ENCODE measurements at regions not wholly inside any gene's neighbourhood (a gene's known extent, or its start where the extent isn't known, plus 50 kb on each side); places are given as distances from the start of the nearest gene placed in this dataset.

DNA sequence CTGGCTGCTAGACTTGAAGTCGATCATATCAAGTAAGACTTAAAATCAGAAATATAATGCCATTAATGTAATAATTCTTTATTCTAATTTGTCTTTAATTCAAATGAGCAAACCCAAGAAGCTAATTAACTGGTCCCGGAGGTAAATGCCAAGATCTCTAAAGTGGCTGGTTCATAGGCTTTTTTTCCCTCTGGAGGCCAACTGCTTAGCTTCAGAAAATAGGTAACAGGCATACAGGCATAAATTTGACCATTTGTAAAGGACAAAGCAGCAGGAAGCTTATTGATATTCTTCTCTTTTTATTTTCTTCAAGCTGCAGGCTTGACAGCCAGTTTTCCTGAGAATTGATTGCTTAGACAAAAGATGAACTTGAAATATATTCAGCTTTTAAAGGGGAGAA, 158.6 kb upstream of the RAP2B start:
- H3K27ac ChIP-seq (ENCODE audit: low read depth, low read length): no peak overlapping the region
- H3K4me3 ChIP-seq (ENCODE audit: low read length in 3 of 3): no peak overlapping the region
- no peaks in the 10 kb centered on the region for H3K9me3 ChIP-seq (ENCODE audit: control insufficient read depth in 3 of 3, low read length in 3 of 3)
- H3K27me3 ChIP-seq (ENCODE audit: control insufficient read depth in 3 of 3, insufficient read depth in 3 of 3, low read length in 3 of 3): no peaks in the 10 kb centered on the region
- no peaks in the 10 kb centered on the region for H3K4me1 ChIP-seq (ENCODE audit: control insufficient read depth in 3 of 3, insufficient read depth in 3 of 3, low read length in 3 of 3)
- H3K36me3 ChIP-seq (ENCODE audit: control insufficient read depth in 3 of 3, insufficient read depth in 3 of 3, low read length in 3 of 3): no peaks in the 10 kb centered on the region
- H3K9ac ChIP-seq (ENCODE audit: low read depth in 1 of 3, low read length in 3 of 3): no peak overlapping the region

- Histone ChIP-seq H3K36me3 (ENCODE audit: control insufficient read depth in 3 of 3, insufficient read depth in 3 of 3, low read length in 3 of 3) (no peaks in the 10 kb centered on the region), H3K9ac (ENCODE audit: low read depth in 1 of 3, low read length in 3 of 3) (no peak overlapping the region), H3K4me1 (ENCODE audit: control insufficient read depth in 3 of 3, insufficient read depth in 3 of 3, low read length in 3 of 3) (no peaks in the 10 kb centered on the region), H3K4me3 (ENCODE audit: low read length in 3 of 3) (no peak overlapping the region), H3K27ac (ENCODE audit: low read depth, low read length) (no peak overlapping the region), H3K9me3 (ENCODE audit: control insufficient read depth in 3 of 3, low read length in 3 of 3) (no peaks in the 10 kb centered on the region), H3K27me3 (ENCODE audit: control insufficient read depth in 3 of 3, insufficient read depth in 3 of 3, low read length in 3 of 3) (no peaks in the 10 kb centered on the region)
These were observed 158.2 kb upstream of the RAP2B start for GRCh38 chr3:153003862-153004261.

DNA sequence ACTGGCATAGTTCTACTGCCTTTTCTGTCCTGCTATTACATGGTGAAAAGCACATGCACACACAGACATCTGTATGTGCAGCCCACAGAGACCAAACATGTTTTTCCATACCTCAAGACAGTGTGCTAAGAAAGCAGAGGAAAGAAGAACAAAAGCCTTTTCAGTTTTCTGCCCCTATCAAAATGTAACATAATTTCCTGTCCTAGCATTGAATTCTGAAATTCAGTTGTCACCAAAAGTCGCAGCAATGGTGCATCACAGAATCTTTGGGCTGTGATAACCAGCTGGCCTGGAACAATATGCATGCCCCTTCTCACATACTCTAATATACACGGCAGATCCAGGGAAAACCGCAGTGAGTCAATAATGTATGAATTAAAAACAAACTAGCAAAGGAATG, 153.8 kb upstream of the RAP2B start:
- Histone ChIP-seq H3K9ac (ENCODE audit: low read depth in 1 of 3, low read length in 3 of 3) (no peak overlapping the region), H3K27me3 (ENCODE audit: control insufficient read depth in 3 of 3, insufficient read depth in 3 of 3, low read length in 3 of 3) (no peaks in the 10 kb centered on the region), H3K27ac (ENCODE audit: low read depth, low read length) (no peak overlapping the region), H3K4me1 (ENCODE audit: control insufficient read depth in 3 of 3, insufficient read depth in 3 of 3, low read length in 3 of 3) (no peaks in the 10 kb centered on the region), H3K4me3 (ENCODE audit: low read length in 3 of 3) (no peak overlapping the region), H3K9me3 (ENCODE audit: control insufficient read depth in 3 of 3, low read length in 3 of 3) (no peaks in the 10 kb centered on the region), H3K36me3 (ENCODE audit: control insufficient read depth in 3 of 3, insufficient read depth in 3 of 3, low read length in 3 of 3) (no peaks in the 10 kb centered on the region)

DNA sequence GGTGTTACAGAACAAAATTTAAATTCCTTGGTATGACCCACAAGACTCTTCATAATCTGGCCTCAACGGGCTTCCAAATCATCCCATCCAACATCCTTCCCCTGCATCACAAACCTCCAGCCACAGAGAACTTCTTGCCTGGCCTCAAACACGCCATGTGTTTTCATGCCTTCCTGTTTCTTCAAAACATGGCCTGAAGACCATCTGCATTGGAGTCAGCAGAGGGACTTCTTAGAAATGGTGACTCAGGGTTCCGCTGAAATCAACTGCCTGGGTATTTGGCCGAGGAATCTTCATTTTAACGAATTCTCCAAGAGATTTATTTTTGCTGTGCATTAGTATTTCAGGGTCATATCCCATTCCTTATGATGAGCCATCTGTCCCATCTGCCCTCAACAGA, 138.1 kb upstream of the RAP2B start:
- Histone ChIP-seq H3K27ac (ENCODE audit: low read depth, low read length) (no peak overlapping the region), H3K36me3 (ENCODE audit: control insufficient read depth in 3 of 3, insufficient read depth in 3 of 3, low read length in 3 of 3) (no peaks in the 10 kb centered on the region), H3K4me1 (ENCODE audit: control insufficient read depth in 3 of 3, insufficient read depth in 3 of 3, low read length in 3 of 3) (no peaks in the 10 kb centered on the region), H3K4me3 (ENCODE audit: low read length in 3 of 3) (no peak overlapping the region), H3K9ac (ENCODE audit: low read depth in 1 of 3, low read length in 3 of 3) (no peak overlapping the region), H3K27me3 (ENCODE audit: control insufficient read depth in 3 of 3, insufficient read depth in 3 of 3, low read length in 3 of 3) (peaks cover 0 to 3% (median 2%) of the 10 kb centered on the region in 3 donors), H3K9me3 (ENCODE audit: control insufficient read depth in 3 of 3, low read length in 3 of 3) (no peaks in the 10 kb centered on the region)

DNA sequence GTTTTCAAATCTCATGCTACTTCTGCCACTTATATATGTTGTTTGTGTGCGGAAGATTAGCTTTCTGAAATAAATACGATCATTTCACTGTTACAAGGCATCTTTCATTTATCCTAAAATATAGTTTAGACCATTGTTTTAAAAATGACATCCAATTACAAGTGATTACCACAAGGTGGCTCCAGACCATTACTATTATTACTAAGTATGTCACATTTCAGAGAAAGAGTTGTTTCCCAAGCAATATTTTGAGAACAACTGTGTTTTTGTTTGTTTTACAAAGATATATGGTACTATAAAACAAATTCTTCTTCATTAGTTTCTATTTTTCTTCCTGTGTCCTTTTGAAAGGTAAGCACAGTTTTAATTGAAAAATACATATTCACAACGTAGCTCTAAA, 136.0 kb upstream of the RAP2B start:
- Histone ChIP-seq H3K27me3 (ENCODE audit: control insufficient read depth in 3 of 3, insufficient read depth in 3 of 3, low read length in 3 of 3) (peaks cover 0 to 2% (median 0%) of the 10 kb centered on the region in 3 donors), H3K36me3 (ENCODE audit: control insufficient read depth in 3 of 3, insufficient read depth in 3 of 3, low read length in 3 of 3) (no peaks in the 10 kb centered on the region), H3K4me1 (ENCODE audit: control insufficient read depth in 3 of 3, insufficient read depth in 3 of 3, low read length in 3 of 3) (peaks cover 0 to 2% (median 0%) of the 10 kb centered on the region in 3 donors), H3K4me3 (ENCODE audit: low read length in 3 of 3) (no peak overlapping the region), H3K27ac (ENCODE audit: low read depth, low read length) (no peak overlapping the region), H3K9ac (ENCODE audit: low read depth in 1 of 3, low read length in 3 of 3) (no peak overlapping the region), H3K9me3 (ENCODE audit: control insufficient read depth in 3 of 3, low read length in 3 of 3) (no peaks in the 10 kb centered on the region)

DNA sequence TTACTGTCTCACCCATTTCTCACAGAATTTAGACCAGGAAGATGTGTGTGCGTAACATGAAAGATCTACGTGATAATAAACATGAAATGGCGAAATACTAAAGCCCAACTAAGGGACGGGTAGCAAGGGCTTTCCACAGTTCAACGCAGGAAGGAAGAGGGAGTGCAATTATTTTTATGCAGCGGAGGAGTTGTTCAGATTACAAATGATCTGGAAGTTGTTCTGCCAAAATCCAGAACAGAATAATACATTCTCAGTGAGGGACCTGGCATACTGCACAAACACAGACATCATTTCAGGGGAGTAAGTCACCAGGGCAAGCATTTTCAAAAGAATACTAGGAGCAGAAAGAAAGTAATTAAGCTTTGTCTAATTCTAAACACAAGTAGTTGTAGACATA, 133.6 kb upstream of the RAP2B start:
- no peaks in the 10 kb centered on the region for H3K36me3 ChIP-seq (ENCODE audit: control insufficient read depth in 3 of 3, insufficient read depth in 3 of 3, low read length in 3 of 3)
- H3K27me3 ChIP-seq (ENCODE audit: control insufficient read depth in 3 of 3, insufficient read depth in 3 of 3, low read length in 3 of 3): peaks cover 0 to 2% (median 0%) of the 10 kb centered on the region in 3 donors
- peaks cover 0 to 2% (median 0%) of the 10 kb centered on the region in 3 donors for H3K4me1 ChIP-seq (ENCODE audit: control insufficient read depth in 3 of 3, insufficient read depth in 3 of 3, low read length in 3 of 3)
- H3K9me3 ChIP-seq (ENCODE audit: control insufficient read depth in 3 of 3, low read length in 3 of 3): no peaks in the 10 kb centered on the region
- no peak overlapping the region for H3K27ac ChIP-seq (ENCODE audit: low read depth, low read length)
- H3K4me3 ChIP-seq (ENCODE audit: low read length in 3 of 3): no peak overlapping the region
- peak overlapping the region in 1 of 3 donors; percentile 17 for H3K9ac ChIP-seq (ENCODE audit: low read depth in 1 of 3, low read length in 3 of 3)

- Histone ChIP-seq H3K4me1 (ENCODE audit: control insufficient read depth in 3 of 3, insufficient read depth in 3 of 3, low read length in 3 of 3) (peaks cover 0 to 2% (median 0%) of the 10 kb centered on the region in 3 donors), H3K9me3 (ENCODE audit: control insufficient read depth in 3 of 3, low read length in 3 of 3) (no peaks in the 10 kb centered on the region), H3K9ac (ENCODE audit: low read depth in 1 of 3, low read length in 3 of 3) (no peak overlapping the region), H3K4me3 (ENCODE audit: low read length in 3 of 3) (no peak overlapping the region), H3K27ac (ENCODE audit: low read depth, low read length) (no peak overlapping the region), H3K27me3 (ENCODE audit: control insufficient read depth in 3 of 3, insufficient read depth in 3 of 3, low read length in 3 of 3) (peaks cover 0 to 2% (median 0%) of the 10 kb centered on the region in 3 donors), H3K36me3 (ENCODE audit: control insufficient read depth in 3 of 3, insufficient read depth in 3 of 3, low read length in 3 of 3) (no peaks in the 10 kb centered on the region)
These were observed 132.7 kb upstream of the RAP2B start for GRCh38 chr3:153029350-153029749.

GRCh38 chr3:153032891-153033290, 129.1 kb upstream of the RAP2B start:
- Histone ChIP-seq H3K27me3 (ENCODE audit: control insufficient read depth in 3 of 3, insufficient read depth in 3 of 3, low read length in 3 of 3) (peaks cover 0 to 2% (median 0%) of the 10 kb centered on the region in 3 donors), H3K9me3 (ENCODE audit: control insufficient read depth in 3 of 3, low read length in 3 of 3) (no peaks in the 10 kb centered on the region), H3K4me3 (ENCODE audit: low read length in 3 of 3) (no peak overlapping the region), H3K4me1 (ENCODE audit: control insufficient read depth in 3 of 3, insufficient read depth in 3 of 3, low read length in 3 of 3) (peaks cover 0 to 2% (median 0%) of the 10 kb centered on the region in 3 donors), H3K27ac (ENCODE audit: low read depth, low read length) (no peak overlapping the region), H3K9ac (ENCODE audit: low read depth in 1 of 3, low read length in 3 of 3) (no peak overlapping the region), H3K36me3 (ENCODE audit: control insufficient read depth in 3 of 3, insufficient read depth in 3 of 3, low read length in 3 of 3) (no peaks in the 10 kb centered on the region)

GRCh38 chr3:153036846-153037245, 125.2 kb upstream of the RAP2B start:
- no peak overlapping the region for H3K9ac ChIP-seq (ENCODE audit: low read depth in 1 of 3, low read length in 3 of 3)
- no peak overlapping the region for H3K27ac ChIP-seq (ENCODE audit: low read depth, low read length)
- no peaks in the 10 kb centered on the region for H3K36me3 ChIP-seq (ENCODE audit: control insufficient read depth in 3 of 3, insufficient read depth in 3 of 3, low read length in 3 of 3)
- H3K9me3 ChIP-seq (ENCODE audit: control insufficient read depth in 3 of 3, low read length in 3 of 3): no peaks in the 10 kb centered on the region
- no peaks in the 10 kb centered on the region for H3K4me1 ChIP-seq (ENCODE audit: control insufficient read depth in 3 of 3, insufficient read depth in 3 of 3, low read length in 3 of 3)
- H3K27me3 ChIP-seq (ENCODE audit: control insufficient read depth in 3 of 3, insufficient read depth in 3 of 3, low read length in 3 of 3): no peaks in the 10 kb centered on the region
- no peak overlapping the region for H3K4me3 ChIP-seq (ENCODE audit: low read length in 3 of 3)

DNA sequence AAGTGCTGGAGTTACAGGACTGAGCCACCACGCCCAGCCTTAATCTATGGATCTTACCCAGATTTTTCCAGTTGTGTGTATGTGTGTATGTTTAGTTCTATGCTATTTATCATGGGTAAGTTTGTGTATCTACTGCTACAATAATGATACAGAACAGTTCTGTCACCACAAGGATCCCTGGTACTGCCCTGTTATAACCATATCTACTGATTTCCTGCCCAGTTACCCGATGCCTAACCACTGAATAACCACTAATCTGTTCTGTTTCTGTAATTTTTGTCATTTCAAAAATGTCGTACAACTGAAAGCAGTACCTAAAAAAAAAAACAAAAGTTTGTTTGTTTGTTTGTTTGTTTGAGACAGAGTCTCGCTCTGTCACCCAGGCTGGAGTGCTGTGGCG, 123.7 kb upstream of the RAP2B start:
- no peak overlapping the region for H3K4me3 ChIP-seq (ENCODE audit: low read length in 3 of 3)
- H3K9ac ChIP-seq (ENCODE audit: low read depth in 1 of 3, low read length in 3 of 3): no peak overlapping the region
- no peaks in the 10 kb centered on the region for H3K9me3 ChIP-seq (ENCODE audit: control insufficient read depth in 3 of 3, low read length in 3 of 3)
- H3K27me3 ChIP-seq (ENCODE audit: control insufficient read depth in 3 of 3, insufficient read depth in 3 of 3, low read length in 3 of 3): no peaks in the 10 kb centered on the region
- H3K4me1 ChIP-seq (ENCODE audit: control insufficient read depth in 3 of 3, insufficient read depth in 3 of 3, low read length in 3 of 3): no peaks in the 10 kb centered on the region
- no peaks in the 10 kb centered on the region for H3K36me3 ChIP-seq (ENCODE audit: control insufficient read depth in 3 of 3, insufficient read depth in 3 of 3, low read length in 3 of 3)
- H3K27ac ChIP-seq (ENCODE audit: low read depth, low read length): no peak overlapping the region

DNA sequence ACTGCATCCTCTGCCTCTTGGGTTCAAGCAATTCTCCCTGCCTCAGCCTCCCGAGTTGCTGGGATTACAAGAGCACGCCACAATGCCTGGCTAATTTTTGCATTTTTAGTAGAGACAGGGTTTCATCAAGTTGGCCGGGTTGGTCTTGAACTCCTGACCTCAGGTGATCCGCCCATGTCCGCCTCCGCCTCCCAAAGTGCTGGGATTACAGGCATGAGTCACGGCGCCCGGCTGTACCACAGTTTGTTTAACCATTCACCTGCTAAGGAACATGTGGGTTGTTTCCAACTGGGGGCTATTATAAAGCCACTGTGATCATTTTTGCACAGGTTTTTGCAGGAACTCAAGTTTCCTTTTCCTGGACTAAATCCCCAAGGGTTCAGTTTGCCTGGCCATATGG, 123.2 kb upstream of the RAP2B start:
- Histone ChIP-seq H3K4me3 (ENCODE audit: low read length in 3 of 3) (no peak overlapping the region), H3K27me3 (ENCODE audit: control insufficient read depth in 3 of 3, insufficient read depth in 3 of 3, low read length in 3 of 3) (no peaks in the 10 kb centered on the region), H3K9me3 (ENCODE audit: control insufficient read depth in 3 of 3, low read length in 3 of 3) (no peaks in the 10 kb centered on the region), H3K9ac (ENCODE audit: low read depth in 1 of 3, low read length in 3 of 3) (no peak overlapping the region), H3K4me1 (ENCODE audit: control insufficient read depth in 3 of 3, insufficient read depth in 3 of 3, low read length in 3 of 3) (no peaks in the 10 kb centered on the region), H3K36me3 (ENCODE audit: control insufficient read depth in 3 of 3, insufficient read depth in 3 of 3, low read length in 3 of 3) (no peaks in the 10 kb centered on the region), H3K27ac (ENCODE audit: low read depth, low read length) (no peak overlapping the region)

Measured in skeletal muscle tissue (tissue), 3 donors.